Calu3 (cell line): ENCODE measurements at regions not wholly inside any gene's neighbourhood (a gene's known extent, or its start where the extent isn't known, plus 50 kb on each side); places are given as distances from the start of the nearest gene placed in this dataset.

ENCODE experiments used
- BruUV-seq: library from RNA; stranded (reverse); fragments of 400-500 nt; replicated peaks from 2 replicates; lab custom pipeline; 2021; lab: Mats Ljungman, UMichigan
- CTCF ChIA-PET: fragments of 300-600 bp; sonication (Branson Sonifier 250); formaldehyde crosslinking; loops from one replicate; lab custom pipeline; 2022; ENCODE audit warnings: antibody characterized with exemption; lab: Charles Lee
- DNase-seq: peaks from one replicate; pipeline ENCODE4 v3.0.0; 2022
- H3K27ac Mint-ChIP-seq: one replicate; pipeline ENCODE4 v1.8.0; 2022; ENCODE audit warnings: mixed read lengths; ENCODE audit not compliant: unreplicated experiment
- H3K27me3 Mint-ChIP-seq: one replicate; pipeline ENCODE4 v1.8.0; 2022; ENCODE audit warnings: mixed read lengths; ENCODE audit not compliant: unreplicated experiment
- H3K36me3 Mint-ChIP-seq: one replicate; pipeline ENCODE4 v1.8.0; 2022; ENCODE audit warnings: mild to moderate bottlenecking, moderate library complexity, mixed read lengths; ENCODE audit not compliant: insufficient read depth, unreplicated experiment
- H3K4me1 Mint-ChIP-seq: one replicate; pipeline ENCODE4 v1.8.0; 2022; ENCODE audit warnings: mild to moderate bottlenecking, low read depth, mixed read lengths; ENCODE audit not compliant: unreplicated experiment
- H3K4me3 Mint-ChIP-seq: one replicate; pipeline ENCODE4 v1.8.0; 2022; ENCODE audit warnings: mild to moderate bottlenecking, low read depth, moderate library complexity, mixed read lengths; ENCODE audit not compliant: unreplicated experiment
- H3K9me3 Mint-ChIP-seq: one replicate; pipeline ENCODE4 v1.8.0; 2022; ENCODE audit warnings: low read depth, mixed read lengths; ENCODE audit not compliant: unreplicated experiment
- intact Hi-C: fragments of 100-400 bp; cut with micrococcal nuclease; formaldehyde crosslinking; loops from one replicate; pipeline ENCODE4 v1.10.0; 2022; ENCODE audit not compliant: unreplicated experiment
- TF ChIP-seq, protein P1 (sequence below): fragments of 200-600 bp; IDR thresholded peaks from one replicate; pipeline ENCODE4 v1.8.0; 2022; ENCODE audit warnings: antibody characterized with exemption; ENCODE audit not compliant: unreplicated experiment

DNA sequence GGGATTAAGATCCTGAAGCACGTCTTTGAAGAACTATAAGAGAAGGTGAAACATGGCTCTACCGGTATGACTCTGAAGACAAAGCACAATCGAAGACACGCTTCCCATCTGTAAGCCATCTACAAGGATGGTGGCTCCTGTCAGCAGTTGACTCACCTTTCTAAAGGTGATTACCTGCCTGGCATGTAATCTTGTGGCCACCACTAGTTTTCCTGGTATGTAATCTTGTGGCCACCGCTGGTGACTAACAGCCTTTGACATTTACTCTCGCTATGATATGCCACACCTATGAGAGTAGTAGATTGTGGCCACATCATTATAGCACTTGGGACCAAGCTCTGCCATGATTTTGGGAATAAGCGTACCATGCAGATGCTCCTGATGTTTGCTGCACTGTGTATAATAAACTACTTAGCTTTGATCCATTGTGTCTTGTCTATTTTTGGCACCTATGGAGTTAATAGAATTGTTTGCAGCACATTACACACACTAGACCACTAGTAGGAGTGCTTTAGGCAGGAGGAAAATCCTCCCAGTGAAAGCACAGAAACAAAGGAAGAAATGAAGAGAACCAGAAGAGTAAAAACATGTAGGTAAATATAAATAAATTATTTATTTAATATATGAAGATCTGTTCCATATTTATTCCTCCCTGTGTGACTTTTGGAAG lies 59.8 kb downstream of the VAX1 start:
- BruUV-seq = no TSS peak
- intact Hi-C loops = no loop called here
- TF ChIP-seq, protein P1, sequence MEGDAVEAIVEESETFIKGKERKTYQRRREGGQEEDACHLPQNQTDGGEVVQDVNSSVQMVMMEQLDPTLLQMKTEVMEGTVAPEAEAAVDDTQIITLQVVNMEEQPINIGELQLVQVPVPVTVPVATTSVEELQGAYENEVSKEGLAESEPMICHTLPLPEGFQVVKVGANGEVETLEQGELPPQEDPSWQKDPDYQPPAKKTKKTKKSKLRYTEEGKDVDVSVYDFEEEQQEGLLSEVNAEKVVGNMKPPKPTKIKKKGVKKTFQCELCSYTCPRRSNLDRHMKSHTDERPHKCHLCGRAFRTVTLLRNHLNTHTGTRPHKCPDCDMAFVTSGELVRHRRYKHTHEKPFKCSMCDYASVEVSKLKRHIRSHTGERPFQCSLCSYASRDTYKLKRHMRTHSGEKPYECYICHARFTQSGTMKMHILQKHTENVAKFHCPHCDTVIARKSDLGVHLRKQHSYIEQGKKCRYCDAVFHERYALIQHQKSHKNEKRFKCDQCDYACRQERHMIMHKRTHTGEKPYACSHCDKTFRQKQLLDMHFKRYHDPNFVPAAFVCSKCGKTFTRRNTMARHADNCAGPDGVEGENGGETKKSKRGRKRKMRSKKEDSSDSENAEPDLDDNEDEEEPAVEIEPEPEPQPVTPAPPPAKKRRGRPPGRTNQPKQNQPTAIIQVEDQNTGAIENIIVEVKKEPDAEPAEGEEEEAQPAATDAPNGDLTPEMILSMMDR = no peak
- DNase-seq = peak; percentile 40
- no peaks in the 10 kb centered on the region for H3K9me3 Mint-ChIP-seq
- H3K4me1 Mint-ChIP-seq = peaks cover 22% of the 10 kb centered on the region
- CTCF ChIA-PET = no interaction called here
- no peaks in the 10 kb centered on the region for H3K36me3 Mint-ChIP-seq
- no peak overlapping the region for H3K4me3 Mint-ChIP-seq
- no peaks in the 10 kb centered on the region for H3K27me3 Mint-ChIP-seq
- H3K27ac Mint-ChIP-seq = no peak overlapping the region

- no peak overlapping the region for H3K27ac Mint-ChIP-seq
- intact Hi-C loops = no loop called here
- H3K4me1 Mint-ChIP-seq = peaks cover 22% of the 10 kb centered on the region
- no peak overlapping the region for H3K4me3 Mint-ChIP-seq
- no TSS peak for BruUV-seq
- TF ChIP-seq, protein P1 = no peak
- CTCF ChIA-PET = interaction anchor here (0.6 kb wide), 1 partner anchor 278 kb away, joined by 3 read pairs; no protein-coding TSS in a partner anchor
- no peak for DNase-seq
- no peaks in the 10 kb centered on the region for H3K9me3 Mint-ChIP-seq
- no peaks in the 10 kb centered on the region for H3K27me3 Mint-ChIP-seq
- no peaks in the 10 kb centered on the region for H3K36me3 Mint-ChIP-seq
These were observed 63.0 kb downstream of the VAX1 start for GRCh38 chr10:117075064-117075463.

GRCh38 chr10:117074621-117075020 lies 63.4 kb downstream of the VAX1 start:
- Mint-ChIP-seq H3K4me3 (no peak overlapping the region), H3K36me3 (no peaks in the 10 kb centered on the region), H3K27ac (no peak overlapping the region), H3K4me1 (peaks cover 22% of the 10 kb centered on the region), H3K27me3 (no peaks in the 10 kb centered on the region), H3K9me3 (no peaks in the 10 kb centered on the region)
- BruUV-seq = no TSS peak
- intact Hi-C loops = loop anchor here (5.0 kb wide), 1 partner anchor 277 kb away; no protein-coding TSS in a partner anchor
- CTCF ChIA-PET = interaction anchor here (0.6 kb wide), 1 partner anchor 278 kb away, joined by 3 read pairs; no protein-coding TSS in a partner anchor
- TF ChIP-seq, protein P1 = no peak
- no peak for DNase-seq

DNA sequence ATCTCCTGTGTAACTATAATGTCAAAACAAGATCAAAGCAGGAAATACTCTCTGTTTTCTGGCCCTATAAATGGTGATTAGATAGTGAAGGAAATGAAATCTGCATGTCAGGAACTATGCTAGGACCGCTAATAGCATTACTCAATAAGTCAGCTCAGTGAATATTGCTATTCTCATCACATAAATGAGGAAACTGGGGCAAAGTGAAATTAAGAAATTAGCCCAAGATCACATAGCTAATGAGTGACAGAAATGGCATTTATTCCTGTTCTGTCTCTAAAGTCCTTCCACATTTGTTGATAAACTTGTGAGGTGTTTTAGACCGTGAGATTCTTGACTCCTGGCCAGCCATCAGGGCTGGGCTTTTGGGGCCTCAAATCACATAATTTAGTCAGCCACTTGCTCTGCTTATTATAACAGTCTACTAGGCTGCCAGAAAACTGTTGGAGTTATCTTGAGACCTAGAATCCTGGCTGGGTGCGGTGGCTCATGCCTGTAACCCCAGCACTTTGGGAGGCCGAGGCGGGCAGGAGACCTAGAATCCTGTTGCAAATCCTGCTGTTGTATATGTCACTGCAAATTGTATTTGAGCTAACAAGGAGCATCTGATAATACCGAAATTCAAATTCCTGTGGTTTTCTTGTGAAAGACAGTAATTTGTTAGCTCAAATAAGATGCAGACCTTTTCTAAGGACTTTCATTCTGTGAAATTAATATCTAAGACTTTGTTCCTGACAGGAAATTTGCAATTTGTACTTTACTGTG lies 66.5 kb upstream of the SHTN1 start:
- TF ChIP-seq, protein P1 = no peak
- no peak overlapping the region for H3K27ac Mint-ChIP-seq
- DNase-seq = no peak
- H3K27me3 Mint-ChIP-seq = no peaks in the 10 kb centered on the region
- no TSS peak for BruUV-seq
- H3K4me1 Mint-ChIP-seq = peaks cover 11% of the 10 kb centered on the region
- CTCF ChIA-PET = no interaction called here
- H3K4me3 Mint-ChIP-seq = no peak overlapping the region
- no peaks in the 10 kb centered on the region for H3K9me3 Mint-ChIP-seq
- H3K36me3 Mint-ChIP-seq = no peaks in the 10 kb centered on the region
- intact Hi-C loops = loop anchor here (5.0 kb wide), 1 partner anchor 274 kb away; no protein-coding TSS in a partner anchor
